Type B pancreatic cell (in vitro differentiated cells): ENCODE measurements at regions not wholly inside any gene's neighbourhood (a gene's known extent, or its start where the extent isn't known, plus 50 kb on each side); places are given as distances from the start of the nearest gene placed in this dataset.

Experiments
- DNase-seq: peaks from one replicate; pipeline ENCODE4 v3.0.0; 2021; ENCODE audit warnings: mixed read lengths; ENCODE audit not compliant: unreplicated experiment; ENCODE audit errors: extremely low spot score
- H3K27ac Mint-ChIP-seq: 2 replicates; pipeline ENCODE4 v1.8.0; 2021; ENCODE audit warnings: mild to moderate bottlenecking, mixed read lengths
- H3K27me3 Mint-ChIP-seq: 2 replicates; pipeline ENCODE4 v1.8.0; 2021; ENCODE audit warnings: mixed read lengths
- H3K36me3 Mint-ChIP-seq: 2 replicates; pipeline ENCODE4 v1.8.0; 2021; ENCODE audit warnings: mixed read lengths
- H3K4me1 Mint-ChIP-seq: one replicate; pipeline ENCODE4 v1.8.0; 2021; ENCODE audit warnings: mixed read lengths; ENCODE audit not compliant: unreplicated experiment
- H3K4me3 Mint-ChIP-seq: 2 replicates; pipeline ENCODE4 v1.8.0; 2021; ENCODE audit warnings: mild to moderate bottlenecking, mixed read lengths
- H3K9me3 Mint-ChIP-seq: 2 replicates; pipeline ENCODE4 v1.8.0; 2021; ENCODE audit warnings: mixed read lengths
- TF ChIP-seq, protein P1 (sequence below): fragments of 200-600 bp; sonication (generic); conservative IDR thresholded peaks from 2 replicates; pipeline ENCODE4 v1.5.0; 2021; ENCODE audit warnings: antibody characterized with exemption, mild to moderate bottlenecking

DNA sequence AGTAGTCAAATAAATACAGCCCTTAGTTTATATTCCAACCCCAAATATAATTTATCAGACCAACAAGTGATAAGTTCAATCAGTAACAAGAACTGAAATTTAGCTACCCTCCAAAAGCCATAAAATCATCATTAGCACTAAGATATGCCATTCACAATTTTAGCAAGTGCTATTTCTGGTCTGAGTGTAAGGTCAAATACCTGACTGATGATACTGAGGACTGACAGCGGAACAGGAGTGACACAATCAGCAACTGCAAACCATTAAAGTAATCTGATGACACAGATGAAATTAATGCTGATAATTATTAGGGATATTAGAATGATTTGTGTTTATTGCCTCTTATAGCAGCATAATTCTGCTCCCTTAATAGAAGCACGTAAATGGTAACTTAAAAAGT, 152.7 kb upstream of the SPHKAP start:
- Mint-ChIP-seq H3K4me3 (no peak overlapping the region), H3K27ac (no peak overlapping the region), H3K9me3 (no peaks in the 10 kb centered on the region), H3K4me1 (no peaks in the 10 kb centered on the region), H3K27me3 (no peaks in the 10 kb centered on the region), H3K36me3 (no peaks in the 10 kb centered on the region)
- no peak for DNase-seq
- TF ChIP-seq, protein P1, sequence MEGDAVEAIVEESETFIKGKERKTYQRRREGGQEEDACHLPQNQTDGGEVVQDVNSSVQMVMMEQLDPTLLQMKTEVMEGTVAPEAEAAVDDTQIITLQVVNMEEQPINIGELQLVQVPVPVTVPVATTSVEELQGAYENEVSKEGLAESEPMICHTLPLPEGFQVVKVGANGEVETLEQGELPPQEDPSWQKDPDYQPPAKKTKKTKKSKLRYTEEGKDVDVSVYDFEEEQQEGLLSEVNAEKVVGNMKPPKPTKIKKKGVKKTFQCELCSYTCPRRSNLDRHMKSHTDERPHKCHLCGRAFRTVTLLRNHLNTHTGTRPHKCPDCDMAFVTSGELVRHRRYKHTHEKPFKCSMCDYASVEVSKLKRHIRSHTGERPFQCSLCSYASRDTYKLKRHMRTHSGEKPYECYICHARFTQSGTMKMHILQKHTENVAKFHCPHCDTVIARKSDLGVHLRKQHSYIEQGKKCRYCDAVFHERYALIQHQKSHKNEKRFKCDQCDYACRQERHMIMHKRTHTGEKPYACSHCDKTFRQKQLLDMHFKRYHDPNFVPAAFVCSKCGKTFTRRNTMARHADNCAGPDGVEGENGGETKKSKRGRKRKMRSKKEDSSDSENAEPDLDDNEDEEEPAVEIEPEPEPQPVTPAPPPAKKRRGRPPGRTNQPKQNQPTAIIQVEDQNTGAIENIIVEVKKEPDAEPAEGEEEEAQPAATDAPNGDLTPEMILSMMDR, result no peak

DNA sequence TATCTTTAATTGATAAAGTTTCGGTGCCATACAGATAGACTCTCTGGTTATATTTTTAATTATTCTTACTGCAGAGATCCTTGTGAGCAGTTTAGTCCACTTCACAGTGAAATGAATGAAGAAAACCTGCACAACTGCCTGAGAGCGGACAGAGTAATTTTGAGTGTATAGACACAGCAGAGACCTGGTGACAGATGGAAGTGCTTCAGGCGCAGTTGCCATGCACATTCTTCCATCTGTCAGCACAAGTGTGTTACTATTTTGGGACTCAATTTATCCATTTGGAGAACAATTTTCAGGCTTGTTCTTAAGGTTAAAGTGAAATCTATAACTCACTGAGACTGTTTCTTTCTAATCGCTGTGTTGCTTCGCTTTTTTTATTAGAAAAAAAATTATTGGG, 147.8 kb upstream of the SPHKAP start:
- Mint-ChIP-seq H3K36me3 (no peaks in the 10 kb centered on the region), H3K9me3 (peaks cover 9% of the 10 kb centered on the region), H3K27ac (no peak overlapping the region), H3K27me3 (no peaks in the 10 kb centered on the region), H3K4me1 (no peaks in the 10 kb centered on the region), H3K4me3 (no peak overlapping the region)
- DNase-seq, result no peak
- TF ChIP-seq, protein P1, result no peak

DNA sequence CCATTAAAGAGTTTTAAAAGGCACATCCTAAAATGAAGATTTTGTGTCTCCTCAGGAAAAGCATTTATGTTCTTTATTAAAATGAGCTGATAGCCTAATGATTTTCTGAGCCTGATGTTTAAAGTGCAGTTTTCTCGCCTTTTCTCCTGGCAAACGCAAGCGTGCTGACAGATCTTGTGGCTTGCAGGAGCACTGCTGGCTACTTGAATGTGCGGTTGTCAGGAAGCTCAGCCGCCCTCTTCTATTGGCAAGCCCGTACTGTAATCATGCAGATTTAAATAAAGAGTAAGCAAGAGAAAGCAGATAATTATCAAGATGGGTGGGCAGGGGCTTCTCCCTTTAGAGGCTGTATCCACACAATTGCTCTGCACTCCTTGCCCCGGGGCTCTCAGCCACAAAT, 139.5 kb upstream of the SPHKAP start:
- Mint-ChIP-seq H3K4me3 (no peak overlapping the region), H3K36me3 (no peaks in the 10 kb centered on the region), H3K4me1 (no peaks in the 10 kb centered on the region), H3K9me3 (no peaks in the 10 kb centered on the region), H3K27ac (no peak overlapping the region), H3K27me3 (no peaks in the 10 kb centered on the region)
- no peak for DNase-seq
- TF ChIP-seq, protein P1, result no peak

DNA sequence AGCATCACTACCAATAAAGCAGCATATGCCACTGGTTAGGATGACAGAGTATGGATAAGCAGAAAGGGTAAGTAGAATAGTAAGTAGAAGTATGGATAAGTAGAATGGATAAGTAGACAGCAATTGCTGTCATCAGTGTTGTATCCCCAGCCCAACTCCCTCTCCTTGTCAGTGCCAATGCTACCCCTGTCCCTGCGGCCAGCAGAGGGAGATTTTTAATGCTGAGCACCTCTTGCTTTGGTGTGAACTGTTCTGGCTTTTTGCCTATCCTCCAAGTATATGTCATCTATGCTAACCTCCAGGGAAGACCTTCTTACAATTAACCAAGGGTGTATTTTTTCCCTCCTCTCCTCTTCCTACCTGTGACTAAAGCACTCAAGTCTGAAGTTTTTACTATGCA, 136.7 kb upstream of the SPHKAP start:
- no peak for DNase-seq
- no peaks in the 10 kb centered on the region for H3K9me3 Mint-ChIP-seq
- H3K4me3 Mint-ChIP-seq, result no peak overlapping the region
- TF ChIP-seq, protein P1, result peak; percentile 72
- H3K4me1 Mint-ChIP-seq, result no peaks in the 10 kb centered on the region
- no peak overlapping the region for H3K27ac Mint-ChIP-seq
- H3K27me3 Mint-ChIP-seq, result no peaks in the 10 kb centered on the region
- no peaks in the 10 kb centered on the region for H3K36me3 Mint-ChIP-seq

DNA sequence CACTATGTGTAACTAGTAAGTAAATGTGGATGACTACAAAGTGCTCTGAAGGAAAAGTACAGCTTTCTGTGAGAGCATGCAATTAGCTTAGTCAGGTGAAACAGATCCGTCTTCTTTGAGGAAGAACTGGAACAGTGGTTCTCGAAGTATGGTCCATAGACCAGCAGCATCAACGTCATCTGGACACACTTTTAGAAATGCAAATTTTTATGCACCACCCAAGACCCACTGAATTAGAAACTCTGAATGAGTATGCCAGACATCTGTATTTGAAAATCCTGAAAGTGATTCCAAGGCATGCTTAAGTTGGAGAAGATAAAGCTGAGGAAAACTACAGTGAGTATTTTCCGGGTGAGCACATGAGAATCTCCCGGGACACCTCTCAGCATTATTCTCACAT, 130.7 kb upstream of the SPHKAP start:
- no peak for DNase-seq
- Mint-ChIP-seq H3K9me3 (no peaks in the 10 kb centered on the region), H3K4me3 (no peak overlapping the region), H3K27me3 (no peaks in the 10 kb centered on the region), H3K36me3 (no peaks in the 10 kb centered on the region), H3K4me1 (no peaks in the 10 kb centered on the region), H3K27ac (no peak overlapping the region)
- TF ChIP-seq, protein P1, result no peak

DNA sequence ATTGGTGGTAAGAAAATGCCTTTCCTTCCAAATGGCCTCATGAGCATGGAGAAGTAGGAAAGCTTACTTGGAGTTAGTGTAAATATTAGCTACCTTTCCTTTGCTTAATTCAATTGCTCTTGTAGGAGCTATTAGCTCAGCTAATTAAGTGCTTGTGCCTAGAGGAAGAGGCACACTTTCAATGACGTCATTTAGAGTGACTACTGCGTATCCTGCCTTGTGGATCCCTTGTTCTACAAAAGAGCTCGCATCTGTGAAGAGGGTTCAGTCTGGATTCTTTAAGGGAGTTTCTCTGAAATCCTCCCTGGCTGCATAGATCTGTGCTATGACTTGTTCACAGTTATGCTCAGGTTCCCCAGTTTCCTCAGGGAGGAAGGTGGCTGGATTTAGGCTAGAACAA, 122.5 kb upstream of the SPHKAP start:
- no peak overlapping the region for H3K27ac Mint-ChIP-seq
- H3K36me3 Mint-ChIP-seq, result no peaks in the 10 kb centered on the region
- H3K4me3 Mint-ChIP-seq, result no peak overlapping the region
- TF ChIP-seq, protein P1, result no peak
- no peaks in the 10 kb centered on the region for H3K4me1 Mint-ChIP-seq
- DNase-seq, result no peak
- H3K27me3 Mint-ChIP-seq, result no peaks in the 10 kb centered on the region
- no peaks in the 10 kb centered on the region for H3K9me3 Mint-ChIP-seq
